IMR-90 (cell line): ENCODE measurements at regions not wholly inside any gene's neighbourhood (a gene's known extent, or its start where the extent isn't known, plus 50 kb on each side); places are given as distances from the start of the nearest gene placed in this dataset.

Experiments
- ATAC-seq: fragments of 200-7000 bp; cut with Tn5 transposase; 2 replicates; pipeline ENCODE4 v1.9.1; 2020; ENCODE audit warnings: low read depth, mild to moderate bottlenecking, moderate library complexity
- BruUV-seq: library from RNA; stranded (reverse); fragments of 400-500 nt; replicated peaks from 2 replicates; lab custom pipeline; 2021; lab: Mats Ljungman, UMichigan
- CTCF ChIA-PET: fragments of 300-600 bp; formaldehyde crosslinking; extraction: SDS; loops from one replicate; lab custom pipeline; 2021; ENCODE audit warnings: antibody characterized with exemption; lab: Yijun Ruan, JAX
- POLR2A ChIA-PET: fragments of 300-600 bp; sonication (Branson Sonifier 250); formaldehyde crosslinking; loops from one replicate; lab custom pipeline; 2022; ENCODE audit warnings: antibody characterized with exemption; ENCODE audit not compliant: unreplicated experiment; lab: Charles Lee
- DNase-seq: peaks from one replicate; pipeline ENCODE4 v3.0.0; 2013
- H2AFZ ChIP-seq: replicated peaks from 2 replicates; pipeline ENCODE3; 2013; ENCODE audit warnings: low read length, mild to moderate bottlenecking; ENCODE audit not compliant: poor library complexity
- H2AK5ac ChIP-seq: 2 replicates; pipeline ENCODE4 v1.6.1; 2013; ENCODE audit warnings: low read depth, low read length, inconsistent platforms
- H2AK9ac ChIP-seq: replicated peaks from 2 replicates; pipeline ENCODE3; 2013; ENCODE audit warnings: mild to moderate bottlenecking, low read depth, low read length, moderate library complexity; ENCODE audit not compliant: poor library complexity
- H2BK120ac ChIP-seq: 2 replicates; pipeline ENCODE4 v1.6.1; 2013; ENCODE audit warnings: low read depth, low read length, inconsistent platforms
- H2BK15ac ChIP-seq: 3 replicates; pipeline ENCODE4 v1.6.1; 2013; ENCODE audit warnings: low read depth, low read length, inconsistent platforms
- H2BK20ac ChIP-seq: 2 replicates; pipeline ENCODE4 v1.6.1; 2013; ENCODE audit warnings: low read depth, mild to moderate bottlenecking, inconsistent platforms, low read length, moderate library complexity
- H2BK5ac ChIP-seq: 2 replicates; pipeline ENCODE4 v1.6.1; 2013; ENCODE audit warnings: mild to moderate bottlenecking, low read depth, low read length, inconsistent platforms; ENCODE audit not compliant: poor library complexity, severe bottlenecking
- H3K14ac ChIP-seq: replicated peaks from 2 replicates; pipeline ENCODE4 v1.6.1; 2013; ENCODE audit warnings: low read depth, low read length, inconsistent platforms
- H3K18ac ChIP-seq: 2 replicates; pipeline ENCODE4 v1.6.1; 2013; ENCODE audit warnings: low read depth, low read length, control low read depth
- H3K23ac ChIP-seq: 2 replicates; pipeline ENCODE4 v1.6.1; 2013; ENCODE audit warnings: low read depth, low read length, inconsistent platforms
- H3K27ac ChIP-seq: 2 replicates; pipeline ENCODE4 v1.5.1; 2013; ENCODE audit warnings: mild to moderate bottlenecking, control low read depth, low read length; ENCODE audit not compliant: insufficient read depth
- H3K27me3 ChIP-seq: 2 replicates; pipeline ENCODE4 v1.6.1; 2013; ENCODE audit warnings: low read length; ENCODE audit not compliant: control insufficient read depth, insufficient read depth
- H3K36me3 ChIP-seq: 2 replicates; pipeline ENCODE4 v1.6.1; 2013; ENCODE audit warnings: low read length, mixed read lengths; ENCODE audit not compliant: control insufficient read depth, insufficient read depth
- H3K4ac ChIP-seq: 2 replicates; pipeline ENCODE4 v1.6.1; 2013; ENCODE audit warnings: low read depth, low read length, inconsistent platforms
- H3K4me1 ChIP-seq: 2 replicates; pipeline ENCODE4 v1.6.1; 2013; ENCODE audit warnings: low read length, mixed read lengths; ENCODE audit not compliant: control insufficient read depth, insufficient read depth
- H3K4me2 ChIP-seq: 2 replicates; pipeline ENCODE4 v1.6.1; 2013; ENCODE audit warnings: low read depth, mild to moderate bottlenecking, control low read depth, low read length, moderate library complexity
- H3K4me3 ChIP-seq: 2 replicates; pipeline ENCODE4 v1.5.1; 2013; ENCODE audit warnings: low read depth, mild to moderate bottlenecking, control low read depth, low read length, moderate library complexity; ENCODE audit not compliant: insufficient read depth
- H3K56ac ChIP-seq: 2 replicates; pipeline ENCODE4 v1.6.1; 2013; ENCODE audit warnings: low read length, inconsistent platforms; ENCODE audit not compliant: insufficient read depth; ENCODE audit errors: extremely low read depth
- H3K79me1 ChIP-seq, 2 experiments: 2 replicates each; pipeline ENCODE4 v1.6.1; 2013; ENCODE audit warnings: low read length in 2 of 2, inconsistent platforms in 1 of 2, low read depth in 1 of 2
- H3K9ac ChIP-seq: 2 replicates; pipeline ENCODE4 v1.6.1; 2013; ENCODE audit warnings: low read depth, low read length, control low read depth
- H3K9me1 ChIP-seq: 2 replicates; pipeline ENCODE4 v1.6.1; 2013; ENCODE audit warnings: low read length, inconsistent platforms; ENCODE audit not compliant: insufficient read depth
- H3K9me3 ChIP-seq: 2 replicates; pipeline ENCODE4 v1.6.1; 2013; ENCODE audit warnings: low read length; ENCODE audit not compliant: control insufficient read depth, insufficient read depth
- H4K20me1 ChIP-seq: 2 replicates; pipeline ENCODE4 v1.6.1; 2013; ENCODE audit warnings: low read length, inconsistent platforms; ENCODE audit not compliant: insufficient read depth
- H4K5ac ChIP-seq: 2 replicates; pipeline ENCODE4 v1.6.1; 2013; ENCODE audit warnings: mild to moderate bottlenecking, low read depth, low read length, control low read depth
- H4K8ac ChIP-seq, 2 experiments: 2 replicates each; pipeline ENCODE4 v1.6.1; 2013; ENCODE audit warnings: low read depth in 2 of 2, low read length in 2 of 2, control low read depth in 1 of 2, inconsistent platforms in 1 of 2
- H4K91ac ChIP-seq: 2 replicates; pipeline ENCODE4 v1.6.1; 2013; ENCODE audit warnings: low read depth, low read length, inconsistent platforms; ENCODE audit not compliant: insufficient read depth
- BHLHE40 ChIP-seq: fragments of 150-350 bp; IDR thresholded peaks from 2 replicates; pipeline ENCODE4 v1.6.1; 2016; ENCODE audit warnings: mild to moderate bottlenecking, low read depth, low read length
- CEBPB ChIP-seq: IDR thresholded peaks from 2 replicates; pipeline ENCODE4 v1.6.1; 2012; ENCODE audit warnings: low read depth, low read length, improper control_type of control experiment
- CHD1 ChIP-seq: IDR thresholded peaks from 2 replicates; pipeline ENCODE4 v1.6.1; 2012; ENCODE audit warnings: low read depth, low read length, improper control_type of control experiment
- CTCF ChIP-seq: conservative IDR thresholded peaks from 2 replicates; pipeline ENCODE4 v1.5.1; 2012; ENCODE audit warnings: mild to moderate bottlenecking, low read depth, low read length, improper control_type of control experiment
- ELK1 ChIP-seq: fragments of 150-350 bp; IDR thresholded peaks from 2 replicates; pipeline ENCODE4 v1.6.1; 2016; ENCODE audit warnings: low read depth, mild to moderate bottlenecking, low read length, moderate library complexity, borderline replicate concordance
- MAZ ChIP-seq: IDR thresholded peaks from 2 replicates; pipeline ENCODE4 v1.6.1; 2012; ENCODE audit warnings: low read depth, mild to moderate bottlenecking, low read length, improper control_type of control experiment, moderate library complexity, borderline replicate concordance
- MXI1 ChIP-seq: IDR thresholded peaks from 2 replicates; pipeline ENCODE4 v1.6.1; 2012; ENCODE audit warnings: low read depth, mild to moderate bottlenecking, low read length, moderate library complexity, borderline replicate concordance
- POLR2A ChIP-seq: IDR thresholded peaks from 2 replicates; pipeline ENCODE4 v1.6.1; 2012; ENCODE audit warnings: mild to moderate bottlenecking, low read depth, low read length
- RFX5 ChIP-seq: IDR thresholded peaks from 2 replicates; pipeline ENCODE4 v1.8.0; 2012; ENCODE audit warnings: low read depth, mild to moderate bottlenecking, low read length, moderate library complexity
- SMC3 ChIP-seq: fragments of 150-350 bp; IDR thresholded peaks from 2 replicates; pipeline ENCODE4 v1.6.1; 2016; ENCODE audit warnings: low read depth, mild to moderate bottlenecking, antibody characterized with exemption, low read length, moderate library complexity
- USF2 ChIP-seq: fragments of 150-350 bp; IDR thresholded peaks from 2 replicates; pipeline ENCODE4 v1.6.1; 2017; ENCODE audit warnings: mild to moderate bottlenecking, antibody characterized with exemption, low read length, low read depth
- WGBS, 2 experiments: methylation state at CpG; one replicate each; pipeline versions ENCODE4 v1.1.5 to v1.1.7; 2013; ENCODE audit warnings: missing lambda C conversion rate in 2 of 2; ENCODE audit not compliant: insufficient read length in 1 of 2; ENCODE audit errors: extremely low coverage in 2 of 2; 5-methylcytosine and 5-hydroxymethylcytosine counted together
- dilution Hi-C: fragments of 300-500 bp; cut with HindIII; formaldehyde crosslinking; loops from one replicate; pipeline ENCODE4 v1.14.3; 2018; ENCODE audit warnings: low sequenced_read_pairs; ENCODE audit not compliant: unreplicated experiment
- in situ Hi-C: fragments of 300-500 bp; cut with MboI; formaldehyde crosslinking; loops from 3 replicates; pipeline ENCODE4 v1.14.3; 2019; ENCODE audit warnings: low sequenced_read_pairs, inconsistent platforms, mixed read lengths
- intact Hi-C: fragments of 100-400 bp; cut with micrococcal nuclease; formaldehyde crosslinking; loops from 2 replicates; pipeline ENCODE4 v1.10.0; 2022

- POLR2A ChIA-PET, result no interaction called here
- no TSS peak for BruUV-seq
Measured at GRCh38 chrX:63920875-63921274, 135.9 kb upstream of the ARHGEF9 start.

More at GRCh38 chrX:63920875-63921274, 135.9 kb upstream of the ARHGEF9 start:
- Histone ChIP-seq H4K5ac (no peak overlapping the region), H3K14ac (no peak overlapping the region), H2BK120ac (peak overlapping the region; percentile 27; the same call in 1 of the 2 replicates), H2AK5ac (no peak overlapping the region), H3K4me2 (no peak overlapping the region), H3K36me3 (no peaks in the 10 kb centered on the region), H2AK9ac (no peak overlapping the region), H3K18ac (peak overlapping the region; percentile 51; the same call in 1 of the 2 replicates), H4K20me1 (no peaks in the 10 kb centered on the region), H3K23ac (no peak overlapping the region), H3K4ac (no peak overlapping the region), H2BK5ac (peak overlapping the region; percentile 20), H2AFZ (no peak overlapping the region), H4K91ac (no peak overlapping the region), H3K4me3 (no peak overlapping the region), H2BK20ac (no peak overlapping the region), H4K8ac (no peak overlapping the region), H3K9ac (no peak overlapping the region), H2BK15ac (no peak overlapping the region), H3K27ac (no peak overlapping the region), H3K9me1 (no peaks in the 10 kb centered on the region), H3K56ac (no peak overlapping the region), H3K4me1 (no peaks in the 10 kb centered on the region), H3K79me1 (no peaks in the 10 kb centered on the region), H3K27me3 (no peaks in the 10 kb centered on the region), H3K9me3 (no peaks in the 10 kb centered on the region)
- no peak for TF ChIP-seq USF2
- TF ChIP-seq RFX5, result no peak
- no peak for TF ChIP-seq CEBPB
- no peak for TF ChIP-seq POLR2A
- TF ChIP-seq MAZ, result no peak
- no peak for TF ChIP-seq ELK1
- no peak for TF ChIP-seq SMC3
- no peak for TF ChIP-seq CTCF
- no peak for TF ChIP-seq CHD1
- no peak for TF ChIP-seq BHLHE40
- TF ChIP-seq MXI1, result no peak
- DNase-seq (no peak), ATAC-seq (no peak)
- CTCF ChIA-PET, result no interaction called here
- dilution Hi-C loops, result no loop called here
- in situ Hi-C loops, result no loop called here
- WGBS, 2 experiments, result no CpG with 5 or more reads among the region's 2 CpGs
- intact Hi-C loops, result no loop called here
